ENCODE measurements at regions not wholly inside any gene's neighbourhood (a gene's known extent, or its start where the extent isn't known, plus 50 kb on each side); places are given as distances from the start of the nearest gene placed in this dataset.

DNA sequence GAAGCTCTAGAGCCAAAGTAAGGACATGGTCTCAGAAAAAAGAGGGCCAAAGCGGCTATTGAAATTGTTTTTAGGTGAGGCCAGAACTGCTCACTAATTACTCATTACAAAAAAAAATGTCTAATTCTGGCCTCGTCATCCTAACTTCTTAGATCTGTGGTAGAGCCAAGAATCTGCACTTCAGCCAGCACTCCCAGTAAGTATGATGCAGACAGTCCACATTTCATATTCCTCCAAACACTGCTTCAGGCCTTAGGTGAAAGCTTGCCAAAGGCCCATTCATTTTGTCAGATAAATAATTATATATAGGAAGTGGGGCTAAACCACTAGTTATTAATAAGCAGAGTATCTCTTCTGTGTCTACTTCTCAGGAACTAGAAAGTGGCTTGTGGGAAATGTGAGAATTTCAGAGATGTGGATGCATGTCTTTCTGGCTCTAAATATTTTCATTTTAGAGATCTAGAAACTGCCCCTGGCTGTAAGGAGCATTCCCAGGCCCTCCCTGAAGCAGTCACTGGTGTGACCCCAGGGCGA lies 554.0 kb downstream of the TLE4 start:
- TF ChIP-seq CTCF (IDR thresholded peaks at IDR 0.05; ENCODE audit: low read depth, low read length) (no peak), POLR2A (IDR thresholded peaks at IDR 0.05; ENCODE audit: extremely low read depth, insufficient read length) (no peak)
